Upper lobe of left lung (tissue), 4 donors: ENCODE measurements at regions not wholly inside any gene's neighbourhood (a gene's known extent, or its start where the extent isn't known, plus 50 kb on each side); places are given as distances from the start of the nearest gene placed in this dataset.

Source experiments
- CTCF ChIP-seq, 6 experiments: fragments of 450-650 bp in 4 of 6; fragments of 200-600 bp in 2 of 6; sonication (generic) in 2 of 6; IDR thresholded peaks; one replicate each; pipeline ENCODE4 v1.5.1; 2016 to 2019; ENCODE audit warnings: antibody characterized with exemption in 6 of 6
- EP300 ChIP-seq, 4 donors: sonication (generic); formaldehyde crosslinking; IDR thresholded peaks; one replicate each; pipeline ENCODE4 v1.5.1; 2017; ENCODE audit warnings: antibody characterized with exemption in 4 of 4, control low read depth in 2 of 4
- POLR2A ChIP-seq, 4 donors: fragments of 450-650 bp; IDR thresholded peaks; one replicate each; pipeline ENCODE4 v1.5.1; 2016 to 2017; ENCODE audit warnings: antibody characterized with exemption in 4 of 4, mild to moderate bottlenecking in 2 of 4
- POLR2AphosphoS5 ChIP-seq, 2 donors: sonication (generic); formaldehyde crosslinking; IDR thresholded peaks; one replicate each; pipeline ENCODE4 v1.5.1; 2017; ENCODE audit warnings: antibody characterized with exemption in 2 of 2

- peak in 1 of 6 experiments; percentile 9 for TF ChIP-seq CTCF (IDR thresholded peaks at IDR 0.05)
- no peak for TF ChIP-seq POLR2A (IDR thresholded peaks at IDR 0.05)
- TF ChIP-seq EP300 (IDR thresholded peaks at IDR 0.05): peak in 3 of 4 donors; percentile 5 to 63 (median 56)
- peak; percentile 74 to 78 for TF ChIP-seq POLR2AphosphoS5 (IDR thresholded peaks at IDR 0.05)
Observed at GRCh38 chr20:50305636-50306477, 115.2 kb downstream of the CEBPB start.
